Lower leg skin (tissue), 4 donors: ENCODE measurements at regions not wholly inside any gene's neighbourhood (a gene's known extent, or its start where the extent isn't known, plus 50 kb on each side); places are given as distances from the start of the nearest gene placed in this dataset.
"Not testable (repeated sequence)": the region's sequence is repeated elsewhere in the genome, so short reads cannot be mapped to it uniquely, and the experiment has no call there.

Experiments used
- DNase-seq, 2 donors: peaks; one replicate each; pipeline ENCODE4 v3.0.0-alpha.2; 2019; ENCODE audit warnings: low spot score in 2 of 2
- H3K4me3 ChIP-seq: fragments of 200-600 bp; sonication (generic); 2 replicates; pipeline ENCODE4 v1.5.1; 2017; ENCODE audit warnings: mild to moderate bottlenecking, low read depth; ENCODE audit not compliant: poor library complexity, severe bottlenecking
- CTCF ChIP-seq, 3 donors: fragments of 450-650 bp; IDR thresholded peaks; one replicate each; pipeline ENCODE4 v1.5.1; 2016; ENCODE audit warnings: antibody characterized with exemption in 3 of 3, mild to moderate bottlenecking in 3 of 3, moderate library complexity in 2 of 3
- POLR2A ChIP-seq, 2 donors: fragments of 450-650 bp; IDR thresholded peaks; one replicate each; pipeline ENCODE4 v1.6.1; 2016 to 2017; ENCODE audit warnings: antibody characterized with exemption in 2 of 2, mild to moderate bottlenecking in 1 of 2, moderate library complexity in 1 of 2
- WGBS, 2 donors: methylation state at CpG; one replicate each; pipeline ENCODE4 v1.1.5; 2018; 5-methylcytosine and 5-hydroxymethylcytosine counted together
- intact Hi-C: fragments of 100-400 bp; cut with DNase I; formaldehyde crosslinking; loops from one replicate; pipeline ENCODE4 v1.15.0; 2023; ENCODE audit warnings: low total_unique reads

- 91 to 92% methylated on average over 6 of the region's 6 CpGs for WGBS, 2 donors
- no peak for TF ChIP-seq CTCF (IDR thresholded peaks at IDR 0.05)
- no peak for TF ChIP-seq POLR2A (IDR thresholded peaks at IDR 0.05)
- H3K4me3 ChIP-seq = no peak overlapping the region
- no peak for DNase-seq
- intact Hi-C loops = no loop called here
Measured at GRCh38 chr4:186805020-186805820, 81.6 kb upstream of the FAT1 start.

- DNase-seq, H3K4me3 ChIP-seq, intact Hi-C loops: not testable (repeated sequence)
- 92 to 95% methylated on average over 5 of the region's 5 CpGs for WGBS, 2 donors
Measured at GRCh38 chr4:186805917-186806316, 82.3 kb upstream of the FAT1 start.

- 54 to 57% methylated on average over 7 of the region's 7 CpGs for WGBS, 2 donors
- TF ChIP-seq CTCF (IDR thresholded peaks at IDR 0.05) (no peak), POLR2A (IDR thresholded peaks at IDR 0.05) (no peak)
- H3K4me3 ChIP-seq = no peak overlapping the region
- intact Hi-C loops = no loop called here
- DNase-seq = no peak
Measured at GRCh38 chr4:186806679-186807421, 83.2 kb upstream of the FAT1 start.

GRCh38 chr4:186807808-186808629, 84.4 kb upstream of the FAT1 start:
- intact Hi-C loops = no loop called here
- no peak for DNase-seq
- TF ChIP-seq CTCF (IDR thresholded peaks at IDR 0.05) = no peak
- TF ChIP-seq POLR2A (IDR thresholded peaks at IDR 0.05) = no peak
- no peak overlapping the region for H3K4me3 ChIP-seq
- 74 to 79% methylated on average over 7 of the region's 7 CpGs for WGBS, 2 donors

GRCh38 chr4:186808630-186809018, 85.0 kb upstream of the FAT1 start:
- TF ChIP-seq POLR2A (IDR thresholded peaks at IDR 0.05) (no peak), CTCF (IDR thresholded peaks at IDR 0.05) (no peak)
- 72 to 85% methylated on average over 7 of the region's 7 CpGs for WGBS, 2 donors
- no peak for DNase-seq
- H3K4me3 ChIP-seq = no peak overlapping the region
- intact Hi-C loops = no loop called here

- no peak for DNase-seq
- TF ChIP-seq CTCF (IDR thresholded peaks at IDR 0.05) (no peak), POLR2A (IDR thresholded peaks at IDR 0.05) (no peak)
- intact Hi-C loops = no loop called here
- H3K4me3 ChIP-seq = no peak overlapping the region
- 90 to 100% methylated on average over 2 of the region's 2 CpGs for WGBS, 2 donors
Measured at GRCh38 chr4:186809070-186809469, 85.4 kb upstream of the FAT1 start.
